Activated naive CD8-positive, alpha-beta T cell (primary cell): ENCODE measurements at regions not wholly inside any gene's neighbourhood (a gene's known extent, or its start where the extent isn't known, plus 50 kb on each side); places are given as distances from the start of the nearest gene placed in this dataset.
"Not testable (repeated sequence)": the region's sequence is repeated elsewhere in the genome, so short reads cannot be mapped to it uniquely, and the experiment has no call there.

Experiments
- H3K27ac Mint-ChIP-seq: one replicate; pipeline ENCODE4 v1.8.0; 2021; ENCODE audit warnings: mixed read lengths
- H3K27me3 Mint-ChIP-seq: one replicate; pipeline ENCODE4 v1.8.0; 2021; ENCODE audit warnings: mixed read lengths
- H3K36me3 Mint-ChIP-seq: one replicate; pipeline ENCODE4 v1.8.0; 2021; ENCODE audit warnings: mixed read lengths
- H3K4me1 Mint-ChIP-seq: one replicate; pipeline ENCODE4 v1.8.0; 2021; ENCODE audit warnings: low read depth, mixed read lengths
- H3K4me3 Mint-ChIP-seq: one replicate; pipeline ENCODE4 v1.8.0; 2021; ENCODE audit warnings: mild to moderate bottlenecking, mixed read lengths
- H3K9me3 Mint-ChIP-seq: one replicate; pipeline ENCODE4 v1.8.0; 2021; ENCODE audit warnings: low read depth, mixed read lengths

GRCh38 chr9:31996331-31996730 lies 388.1 kb upstream of the ACO1 start:
- H3K4me3 Mint-ChIP-seq, result no peak overlapping the region
- no peaks in the 10 kb centered on the region for H3K27me3 Mint-ChIP-seq
- H3K4me1 Mint-ChIP-seq, result no peaks in the 10 kb centered on the region
- H3K9me3 Mint-ChIP-seq, result peaks cover 3% of the 10 kb centered on the region
- no peak overlapping the region for H3K27ac Mint-ChIP-seq
- no peaks in the 10 kb centered on the region for H3K36me3 Mint-ChIP-seq

GRCh38 chr9:32004431-32005076 lies 379.9 kb upstream of the ACO1 start:
- H3K4me3 Mint-ChIP-seq, result no peak overlapping the region
- H3K4me1 Mint-ChIP-seq, result no peaks in the 10 kb centered on the region
- no peaks in the 10 kb centered on the region for H3K36me3 Mint-ChIP-seq
- H3K9me3 Mint-ChIP-seq, result no peaks in the 10 kb centered on the region
- H3K27ac Mint-ChIP-seq, result no peak overlapping the region
- H3K27me3 Mint-ChIP-seq, result no peaks in the 10 kb centered on the region

- no peaks in the 10 kb centered on the region for H3K4me1 Mint-ChIP-seq
Measured at GRCh38 chr9:32010322-32010721, 374.1 kb upstream of the ACO1 start.

GRCh38 chr9:32011049-32011448 lies 373.4 kb upstream of the ACO1 start:
- Mint-ChIP-seq H3K36me3 (no peaks in the 10 kb centered on the region), H3K9me3 (no peaks in the 10 kb centered on the region), H3K4me3 (no peak overlapping the region), H3K27ac (no peak overlapping the region), H3K27me3 (no peaks in the 10 kb centered on the region), H3K4me1 (no peaks in the 10 kb centered on the region)

More at GRCh38 chr9:32010322-32010721, 374.1 kb upstream of the ACO1 start:
- H3K9me3 Mint-ChIP-seq, result no peaks in the 10 kb centered on the region
- no peak overlapping the region for H3K27ac Mint-ChIP-seq
- H3K36me3 Mint-ChIP-seq, result no peaks in the 10 kb centered on the region
- H3K4me3 Mint-ChIP-seq, result no peak overlapping the region
- H3K27me3 Mint-ChIP-seq, result no peaks in the 10 kb centered on the region

GRCh38 chr9:32015795-32016194 lies 368.6 kb upstream of the ACO1 start:
- H3K4me3 Mint-ChIP-seq, result no peak overlapping the region
- no peaks in the 10 kb centered on the region for H3K9me3 Mint-ChIP-seq
- no peak overlapping the region for H3K27ac Mint-ChIP-seq
- no peaks in the 10 kb centered on the region for H3K4me1 Mint-ChIP-seq
- no peaks in the 10 kb centered on the region for H3K36me3 Mint-ChIP-seq
- H3K27me3 Mint-ChIP-seq, result peaks cover 3% of the 10 kb centered on the region

GRCh38 chr9:32045513-32045912 lies 338.9 kb upstream of the ACO1 start:
- Mint-ChIP-seq H3K27ac (no peak overlapping the region), H3K4me1 (no peaks in the 10 kb centered on the region), H3K36me3 (no peaks in the 10 kb centered on the region), H3K4me3 (no peak overlapping the region), H3K9me3 (no peaks in the 10 kb centered on the region), H3K27me3 (no peaks in the 10 kb centered on the region)

- Mint-ChIP-seq H3K36me3 (no peaks in the 10 kb centered on the region), H3K4me1 (no peaks in the 10 kb centered on the region), H3K4me3 (no peak overlapping the region), H3K9me3 (no peaks in the 10 kb centered on the region), H3K27ac (no peak overlapping the region), H3K27me3 (no peaks in the 10 kb centered on the region)
Measured at GRCh38 chr9:32067261-32067660, 317.2 kb upstream of the ACO1 start.

- H3K27me3 Mint-ChIP-seq, result no peaks in the 10 kb centered on the region
- no peaks in the 10 kb centered on the region for H3K4me1 Mint-ChIP-seq
- no peak overlapping the region for H3K27ac Mint-ChIP-seq
- no peaks in the 10 kb centered on the region for H3K9me3 Mint-ChIP-seq
- H3K36me3 Mint-ChIP-seq, result no peaks in the 10 kb centered on the region
- no peak overlapping the region for H3K4me3 Mint-ChIP-seq
Measured at GRCh38 chr9:32069169-32069813, 315.2 kb upstream of the ACO1 start.

- H3K27ac Mint-ChIP-seq, result no peak overlapping the region
- no peaks in the 10 kb centered on the region for H3K4me1 Mint-ChIP-seq
- no peak overlapping the region for H3K4me3 Mint-ChIP-seq
- H3K36me3 Mint-ChIP-seq, result no peaks in the 10 kb centered on the region
- peaks cover 5% of the 10 kb centered on the region for H3K9me3 Mint-ChIP-seq
- no peaks in the 10 kb centered on the region for H3K27me3 Mint-ChIP-seq
Measured at GRCh38 chr9:32069969-32070368, 314.5 kb upstream of the ACO1 start.

GRCh38 chr9:32072570-32072969 lies 311.9 kb upstream of the ACO1 start:
- Mint-ChIP-seq H3K4me1 (no peaks in the 10 kb centered on the region), H3K9me3 (peaks cover 5% of the 10 kb centered on the region), H3K27ac (no peak overlapping the region), H3K36me3 (no peaks in the 10 kb centered on the region), H3K4me3 (no peak overlapping the region), H3K27me3 (no peaks in the 10 kb centered on the region)

GRCh38 chr9:32092031-32092430 lies 292.4 kb upstream of the ACO1 start:
- Mint-ChIP-seq H3K4me3 (no peak overlapping the region), H3K36me3 (no peaks in the 10 kb centered on the region), H3K9me3 (peaks cover 11% of the 10 kb centered on the region), H3K27me3 (peaks cover 5% of the 10 kb centered on the region), H3K27ac (no peak overlapping the region), H3K4me1 (no peaks in the 10 kb centered on the region)

GRCh38 chr9:32117291-32117690 lies 267.2 kb upstream of the ACO1 start:
- Mint-ChIP-seq H3K9me3 (peaks cover 4% of the 10 kb centered on the region), H3K4me3 (no peak overlapping the region), H3K27me3 (peaks cover 1% of the 10 kb centered on the region), H3K36me3 (no peaks in the 10 kb centered on the region), H3K27ac (no peak overlapping the region), H3K4me1 (no peaks in the 10 kb centered on the region)

- H3K27ac Mint-ChIP-seq, result no peak overlapping the region
- H3K9me3 Mint-ChIP-seq, result no peaks in the 10 kb centered on the region
- no peaks in the 10 kb centered on the region for H3K4me1 Mint-ChIP-seq
- no peak overlapping the region for H3K4me3 Mint-ChIP-seq
- no peaks in the 10 kb centered on the region for H3K36me3 Mint-ChIP-seq
- H3K27me3 Mint-ChIP-seq, result no peaks in the 10 kb centered on the region
Measured at GRCh38 chr9:32128546-32128945, 255.9 kb upstream of the ACO1 start.

GRCh38 chr9:32130709-32131108 lies 253.7 kb upstream of the ACO1 start:
- H3K27ac Mint-ChIP-seq, H3K9me3 Mint-ChIP-seq, H3K36me3 Mint-ChIP-seq, H3K4me3 Mint-ChIP-seq, H3K4me1 Mint-ChIP-seq, H3K27me3 Mint-ChIP-seq: not testable (repeated sequence)

- no peak overlapping the region for H3K27ac Mint-ChIP-seq
- no peaks in the 10 kb centered on the region for H3K36me3 Mint-ChIP-seq
- peaks cover 2% of the 10 kb centered on the region for H3K27me3 Mint-ChIP-seq
- H3K9me3 Mint-ChIP-seq, result no peaks in the 10 kb centered on the region
- no peaks in the 10 kb centered on the region for H3K4me1 Mint-ChIP-seq
- H3K4me3 Mint-ChIP-seq, result no peak overlapping the region
Measured at GRCh38 chr9:32136700-32137339, 247.6 kb upstream of the ACO1 start.

- no peaks in the 10 kb centered on the region for H3K4me1 Mint-ChIP-seq
- H3K4me3 Mint-ChIP-seq, result no peak overlapping the region
- H3K9me3 Mint-ChIP-seq, result no peaks in the 10 kb centered on the region
- H3K36me3 Mint-ChIP-seq, result no peaks in the 10 kb centered on the region
- H3K27ac Mint-ChIP-seq, result no peak overlapping the region
- H3K27me3 Mint-ChIP-seq, result no peaks in the 10 kb centered on the region
Measured at GRCh38 chr9:32142074-32142473, 242.4 kb upstream of the ACO1 start.
